ENCODE measurements at regions not wholly inside any gene's neighbourhood (a gene's known extent, or its start where the extent isn't known, plus 50 kb on each side); places are given as distances from the start of the nearest gene placed in this dataset.

DNA sequence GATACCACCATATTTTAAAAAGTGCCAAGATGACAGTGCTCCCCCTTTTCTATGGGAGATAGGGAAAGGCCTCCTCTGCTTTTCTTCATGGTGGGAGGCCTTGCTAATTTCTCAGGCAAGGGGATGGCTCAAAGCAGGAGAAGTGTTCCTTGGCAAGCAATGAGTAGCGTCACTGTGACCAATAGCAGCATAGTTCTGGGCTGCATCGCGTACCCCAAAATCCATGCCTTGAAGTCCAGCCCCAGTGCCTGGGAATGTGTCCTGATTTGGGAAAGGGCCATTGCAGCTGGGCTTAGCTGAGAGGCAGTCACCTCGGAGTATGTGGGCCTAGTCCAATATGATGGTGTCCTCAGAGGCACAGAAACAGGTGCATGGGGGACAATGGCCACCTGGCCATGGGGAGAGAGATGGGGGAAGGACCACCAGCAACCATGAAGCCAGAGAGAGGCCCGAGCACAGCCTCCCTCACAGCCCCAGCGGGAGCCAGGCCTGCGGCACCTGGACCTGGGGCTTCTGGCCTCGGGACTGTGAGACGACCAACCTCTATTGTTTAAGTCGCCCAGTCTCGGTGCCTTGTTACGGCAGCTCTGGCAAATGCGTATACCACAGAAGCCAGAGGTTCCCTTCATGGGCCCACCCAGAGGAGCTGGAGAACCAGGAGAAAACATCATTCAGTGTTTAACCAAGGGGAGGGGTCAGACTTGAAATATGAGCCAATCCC, 153.1 kb upstream of the RPS6KA2 start:
- H3K27me3 Mint-ChIP-seq (ENCODE audit: low read depth) = no peaks in the 10 kb centered on the region
- no peaks in the 10 kb centered on the region for H3K23me2 ChIP-seq (ENCODE audit: insufficient read length, low read depth, low read length, poor library complexity, severe bottlenecking)
- no peaks in the 10 kb centered on the region for H4K20me1 ChIP-seq (ENCODE audit: control insufficient read depth, insufficient read depth, insufficient read length)
- no peak for DNase-seq
- no peak overlapping the region for H3K27ac ChIP-seq (ENCODE audit: insufficient read length, low read depth, low read length)
- no peak overlapping the region for H3K4me2 ChIP-seq (ENCODE audit: insufficient read depth, insufficient read length, low read length)
- H3T11ph ChIP-seq (ENCODE audit: low read length) = no peak overlapping the region
- no peak overlapping the region for H2BK15ac ChIP-seq (ENCODE audit: low read depth, low read length)
- no peak overlapping the region for H4K91ac ChIP-seq (ENCODE audit: insufficient read length, low read depth, low read length)
- H4K5ac ChIP-seq (ENCODE audit: insufficient read length, low read depth, low read length) = no peak overlapping the region
- H3K56ac ChIP-seq (ENCODE audit: insufficient read length, low read depth, low read length) = no peak overlapping the region
- H3K14ac ChIP-seq (ENCODE audit: insufficient read depth, low read length) = no peak overlapping the region
- H4K8ac ChIP-seq (replicated peaks; ENCODE audit: insufficient read length, low read depth, low read length) = no peak overlapping the region
- no peaks in the 10 kb centered on the region for H3K4me1 ChIP-seq (ENCODE audit: insufficient read depth, low read length)
- no peak overlapping the region for H3K4ac ChIP-seq (ENCODE audit: low read depth, low read length)
- no peak overlapping the region; a peak in 1 of 7 replicates for H3K27ac Mint-ChIP-seq
- peaks cover 0 to 3% (median 0%) of the 10 kb centered on the region in 3 experiments; a peak in 1 of 7 replicates for H3K36me3 Mint-ChIP-seq (ENCODE audit: insufficient read depth in 1 of 3, low read depth in 3 of 3)
- no peak overlapping the region for H3K23ac ChIP-seq (ENCODE audit: insufficient read length, low read depth, low read length)
- H3K27me3 ChIP-seq (ENCODE audit: insufficient read depth, low read length) = no peaks in the 10 kb centered on the region
- no peak overlapping the region for H2BK20ac ChIP-seq (ENCODE audit: low read depth, low read length, poor library complexity, severe bottlenecking)
- peaks cover 7 to 8% of the 10 kb centered on the region in 2 experiments for H3K4me1 Mint-ChIP-seq
- TF ChIP-seq, protein P1, sequence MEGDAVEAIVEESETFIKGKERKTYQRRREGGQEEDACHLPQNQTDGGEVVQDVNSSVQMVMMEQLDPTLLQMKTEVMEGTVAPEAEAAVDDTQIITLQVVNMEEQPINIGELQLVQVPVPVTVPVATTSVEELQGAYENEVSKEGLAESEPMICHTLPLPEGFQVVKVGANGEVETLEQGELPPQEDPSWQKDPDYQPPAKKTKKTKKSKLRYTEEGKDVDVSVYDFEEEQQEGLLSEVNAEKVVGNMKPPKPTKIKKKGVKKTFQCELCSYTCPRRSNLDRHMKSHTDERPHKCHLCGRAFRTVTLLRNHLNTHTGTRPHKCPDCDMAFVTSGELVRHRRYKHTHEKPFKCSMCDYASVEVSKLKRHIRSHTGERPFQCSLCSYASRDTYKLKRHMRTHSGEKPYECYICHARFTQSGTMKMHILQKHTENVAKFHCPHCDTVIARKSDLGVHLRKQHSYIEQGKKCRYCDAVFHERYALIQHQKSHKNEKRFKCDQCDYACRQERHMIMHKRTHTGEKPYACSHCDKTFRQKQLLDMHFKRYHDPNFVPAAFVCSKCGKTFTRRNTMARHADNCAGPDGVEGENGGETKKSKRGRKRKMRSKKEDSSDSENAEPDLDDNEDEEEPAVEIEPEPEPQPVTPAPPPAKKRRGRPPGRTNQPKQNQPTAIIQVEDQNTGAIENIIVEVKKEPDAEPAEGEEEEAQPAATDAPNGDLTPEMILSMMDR (conservative IDR thresholded peaks at IDR 0.05) = no peak
- no peak overlapping the region for H3K4me3 Mint-ChIP-seq
- no peak overlapping the region for H2BK12ac ChIP-seq (ENCODE audit: insufficient read length, low read depth, low read length)
- H2BK120ac ChIP-seq (ENCODE audit: low read depth, low read length, poor library complexity, severe bottlenecking) = no peak overlapping the region
- no peak overlapping the region for H2AFZ ChIP-seq (ENCODE audit: low read length)
- H2BK5ac ChIP-seq (ENCODE audit: insufficient read length, low read length) = no peak overlapping the region
- no peak overlapping the region for H2AK5ac ChIP-seq (ENCODE audit: insufficient read length, low read length)
- WGBS (ENCODE audit: extremely low coverage, insufficient read length, low lambda C conversion rate) = no CpG with 5 or more reads among the region's 13 CpGs
- H3K79me1 ChIP-seq (ENCODE audit: insufficient read depth, low read depth, low read length, poor library complexity, severe bottlenecking) = no peaks in the 10 kb centered on the region
- H3K18ac ChIP-seq (ENCODE audit: insufficient read length, low read depth, low read length) = no peak overlapping the region
- no peak overlapping the region for H3K9ac ChIP-seq (ENCODE audit: extremely low read depth, insufficient read length, low read length)
- H3K79me2 ChIP-seq (ENCODE audit: insufficient read depth, low read length) = no peaks in the 10 kb centered on the region
- H3K9me3 ChIP-seq (ENCODE audit: control insufficient read depth, low read depth, low read length) = no peaks in the 10 kb centered on the region
- H3K9me3 Mint-ChIP-seq = peaks cover 0 to 4% of the 10 kb centered on the region in 2 experiments; a peak in 2 of 5 replicates

All from H9 (cell line).